Cardiac fibroblast (primary cell): ENCODE measurements at regions not wholly inside any gene's neighbourhood (a gene's known extent, or its start where the extent isn't known, plus 50 kb on each side); places are given as distances from the start of the nearest gene placed in this dataset.

Source experiments
- DNase-seq, 2 donors: peaks; one replicate each; pipeline versions ENCODE4 v3.0.0 to v3.0.0-alpha.2; 2010; ENCODE audit warnings: low read depth in 2 of 2
- H3K4me3 ChIP-seq, 2 donors: replicated peaks in 1 of 2; 1 replicate in 1 of 2; 2 replicates in 1 of 2; pipeline ENCODE4 v1.5.1; 2011; ENCODE audit warnings: low read depth in 2 of 2, low read length in 2 of 2, mild to moderate bottlenecking in 2 of 2, moderate library complexity in 1 of 2
- TF ChIP-seq, protein P1 (sequence below): IDR thresholded peaks from one replicate; pipeline ENCODE4 v1.5.1; 2011; ENCODE audit warnings: low read depth, mild to moderate bottlenecking, low read length, inconsistent platforms

DNA sequence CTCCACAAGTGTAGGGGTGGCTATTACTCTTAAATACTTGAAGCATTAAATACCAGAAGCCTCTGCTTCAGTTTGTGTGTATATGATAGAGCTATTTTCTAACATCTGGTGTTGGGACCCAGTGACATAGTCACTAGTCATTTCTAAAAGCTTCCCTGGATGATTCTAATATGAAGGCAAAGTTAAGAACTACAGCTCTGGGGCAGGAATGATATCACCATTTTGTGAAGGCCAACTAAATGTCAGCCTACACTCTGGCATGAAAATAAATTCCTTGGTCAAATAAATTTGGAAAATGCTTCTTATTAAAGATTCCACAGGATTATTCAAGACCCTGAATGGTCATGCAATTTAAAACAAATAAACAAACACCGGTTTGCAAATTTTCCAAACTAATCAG is 197.7 kb downstream of the PLK2 start:
- TF ChIP-seq, protein P1, sequence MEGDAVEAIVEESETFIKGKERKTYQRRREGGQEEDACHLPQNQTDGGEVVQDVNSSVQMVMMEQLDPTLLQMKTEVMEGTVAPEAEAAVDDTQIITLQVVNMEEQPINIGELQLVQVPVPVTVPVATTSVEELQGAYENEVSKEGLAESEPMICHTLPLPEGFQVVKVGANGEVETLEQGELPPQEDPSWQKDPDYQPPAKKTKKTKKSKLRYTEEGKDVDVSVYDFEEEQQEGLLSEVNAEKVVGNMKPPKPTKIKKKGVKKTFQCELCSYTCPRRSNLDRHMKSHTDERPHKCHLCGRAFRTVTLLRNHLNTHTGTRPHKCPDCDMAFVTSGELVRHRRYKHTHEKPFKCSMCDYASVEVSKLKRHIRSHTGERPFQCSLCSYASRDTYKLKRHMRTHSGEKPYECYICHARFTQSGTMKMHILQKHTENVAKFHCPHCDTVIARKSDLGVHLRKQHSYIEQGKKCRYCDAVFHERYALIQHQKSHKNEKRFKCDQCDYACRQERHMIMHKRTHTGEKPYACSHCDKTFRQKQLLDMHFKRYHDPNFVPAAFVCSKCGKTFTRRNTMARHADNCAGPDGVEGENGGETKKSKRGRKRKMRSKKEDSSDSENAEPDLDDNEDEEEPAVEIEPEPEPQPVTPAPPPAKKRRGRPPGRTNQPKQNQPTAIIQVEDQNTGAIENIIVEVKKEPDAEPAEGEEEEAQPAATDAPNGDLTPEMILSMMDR = no peak
- DNase-seq = peak in 1 of 2 donors; percentile 21
- H3K4me3 ChIP-seq = no peak overlapping the region

DNA sequence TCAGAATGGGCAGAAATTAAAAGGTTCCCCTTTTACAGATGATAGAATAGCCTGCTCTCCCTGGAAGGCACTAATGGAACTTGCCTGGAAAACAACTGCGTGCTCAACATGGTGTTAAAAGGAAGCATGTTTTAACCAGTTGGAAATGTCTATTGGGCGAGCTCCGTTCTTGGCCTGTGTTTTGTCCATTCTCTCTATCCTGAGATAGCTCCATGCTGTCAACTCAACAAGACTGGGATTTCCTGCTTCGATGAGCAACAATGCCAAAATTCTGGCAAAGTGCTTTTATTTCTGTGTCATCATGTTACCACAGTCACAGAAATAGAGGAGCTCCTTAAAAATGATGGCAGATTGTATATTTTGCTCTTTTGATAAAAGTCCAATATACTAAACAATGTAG is 198.3 kb downstream of the PLK2 start:
- TF ChIP-seq, protein P1 = no peak
- peak; percentile 78 to 86 for DNase-seq
- no peak overlapping the region for H3K4me3 ChIP-seq

DNA sequence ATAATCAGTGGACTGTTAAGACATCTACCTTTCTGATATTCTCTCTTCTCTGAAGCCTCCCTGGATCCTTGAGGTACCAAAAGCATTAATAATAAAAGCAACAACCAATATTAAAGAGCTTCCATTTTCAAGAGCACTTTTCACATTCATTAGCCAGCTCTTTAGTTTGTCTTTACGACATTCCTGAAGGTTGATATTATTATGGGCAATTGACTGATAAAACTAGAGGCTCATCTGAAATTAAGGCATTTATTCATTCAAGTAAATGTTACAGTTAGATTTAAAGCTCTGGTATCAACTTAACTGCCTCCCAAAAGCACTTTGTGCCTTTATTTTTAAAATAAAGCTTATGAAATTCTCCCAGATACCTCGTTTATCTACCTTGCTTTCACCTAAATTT is 199.6 kb downstream of the PLK2 start:
- no peak for DNase-seq
- H3K4me3 ChIP-seq = no peak overlapping the region
- TF ChIP-seq, protein P1 = no peak

DNA sequence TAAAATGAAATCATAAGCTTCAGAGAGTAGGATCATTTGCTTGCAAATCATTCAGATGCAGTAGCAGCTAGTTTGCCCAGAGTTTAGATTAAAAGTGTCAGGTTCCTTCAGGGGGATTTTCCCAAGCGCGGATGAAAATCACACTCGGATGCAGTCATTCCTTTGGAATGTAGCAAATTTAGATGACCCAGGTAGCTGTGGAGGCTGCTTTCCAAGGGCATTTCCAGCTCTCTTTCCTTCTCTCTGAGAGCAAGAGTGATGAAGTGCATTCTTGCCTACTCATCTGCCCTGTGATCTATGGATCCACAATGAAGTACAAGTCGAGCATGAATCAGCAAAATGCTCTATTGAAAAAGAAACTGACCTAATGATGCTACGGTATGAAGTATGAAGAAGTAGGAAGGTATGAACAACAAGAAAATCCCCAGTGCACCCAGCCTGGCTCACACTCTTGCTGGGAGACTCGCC is 200.2 kb downstream of the PLK2 start:
- peak; percentile 69 to 95 for DNase-seq
- peak overlapping the region in 1 of 2 donors; percentile 4 for H3K4me3 ChIP-seq
- TF ChIP-seq, protein P1 = no peak

DNA sequence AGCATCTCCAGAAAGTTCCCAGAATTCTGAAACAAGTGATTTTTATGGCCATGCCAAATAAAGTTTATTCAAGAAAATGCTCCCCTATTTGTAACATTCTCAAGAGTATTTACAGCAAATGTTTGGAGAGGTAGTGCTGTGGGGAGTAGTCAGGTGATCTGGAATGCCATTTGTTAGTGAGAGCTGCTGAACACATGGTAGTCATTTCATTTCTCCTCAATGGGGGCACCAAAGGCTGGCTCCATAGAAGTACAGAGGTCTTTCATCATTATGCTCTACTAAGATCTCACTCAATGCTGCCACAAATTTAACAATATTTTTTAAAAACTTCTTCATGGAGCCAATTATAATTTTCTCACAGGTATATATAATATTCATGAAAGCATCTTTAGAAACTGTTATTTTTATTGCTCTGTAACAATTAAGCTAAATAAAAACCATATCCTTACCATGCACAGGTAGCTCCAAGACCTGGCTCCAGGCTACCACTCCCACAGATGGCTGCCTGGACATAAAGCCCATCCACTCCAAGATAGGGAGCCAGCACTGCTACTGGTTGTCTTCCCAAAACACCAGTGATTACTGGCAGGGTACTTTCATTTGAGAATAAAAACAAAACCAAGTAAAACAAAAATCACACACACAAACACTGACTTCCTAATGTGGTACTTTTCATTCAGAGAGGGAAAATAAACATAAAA is 200.8 kb downstream of the PLK2 start:
- TF ChIP-seq, protein P1 = no peak
- DNase-seq = no peak
- H3K4me3 ChIP-seq = peak overlapping the region in 1 of 2 donors; percentile 4

DNA sequence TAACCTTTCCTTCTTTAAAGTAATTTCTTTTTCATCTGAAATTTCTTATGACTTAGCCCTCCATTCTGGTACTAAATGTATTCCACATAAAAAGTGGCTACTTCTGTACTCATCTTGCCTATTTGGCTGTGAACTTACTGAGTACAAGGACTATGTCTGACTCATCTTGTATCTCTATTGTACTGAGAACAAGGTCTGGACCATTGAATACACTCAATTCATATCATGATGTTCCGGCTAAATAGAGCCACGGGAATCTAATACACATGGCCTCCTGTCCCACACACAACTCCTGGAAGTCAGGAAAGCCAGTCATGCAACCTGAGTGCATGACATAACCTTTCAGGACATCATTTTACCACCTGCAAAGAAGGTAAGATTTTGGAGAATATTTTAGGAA is 203.9 kb downstream of the PLK2 start:
- peak in 1 of 2 donors; percentile 51 for DNase-seq
- TF ChIP-seq, protein P1 = no peak
- no peak overlapping the region for H3K4me3 ChIP-seq

DNA sequence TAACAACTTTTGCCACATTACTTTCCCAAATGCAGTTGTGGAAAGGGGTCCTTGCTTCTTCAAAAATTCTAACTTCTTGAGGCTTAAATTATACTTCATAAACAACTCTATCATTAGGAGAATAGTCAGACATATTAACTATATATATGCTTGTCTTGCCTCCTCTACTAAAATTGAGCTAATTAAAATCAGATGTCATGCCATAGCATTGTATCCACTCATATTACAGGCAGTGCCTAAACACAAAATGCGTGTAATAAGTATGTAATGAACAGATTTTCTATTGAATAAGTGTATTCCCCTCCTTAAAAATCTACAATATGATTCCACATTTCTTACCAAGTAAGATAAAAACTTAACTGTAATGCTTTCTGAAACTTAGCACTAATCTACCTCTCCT is 204.5 kb downstream of the PLK2 start:
- no peak overlapping the region for H3K4me3 ChIP-seq
- TF ChIP-seq, protein P1 = no peak

More for the DNA sequence above, 204.5 kb downstream of the PLK2 start:
- no peak for DNase-seq
